Parathyroid adenoma (tissue), 2 donors: ENCODE measurements at regions not wholly inside any gene's neighbourhood (a gene's known extent, or its start where the extent isn't known, plus 50 kb on each side); places are given as distances from the start of the nearest gene placed in this dataset.

Experiments
- H2AFZ ChIP-seq: fragments of 300-600 bp; sonication (generic); one replicate; pipeline ENCODE4 v1.7.0; 2017; ENCODE audit warnings: antibody characterized with exemption, mild to moderate bottlenecking
- H3K27ac ChIP-seq: fragments of 300-600 bp; sonication (generic); one replicate; pipeline ENCODE4 v1.7.0; 2017
- H3K27me3 ChIP-seq: fragments of 300-600 bp; sonication (generic); one replicate; pipeline ENCODE4 v1.7.0; 2017; ENCODE audit warnings: low read length; ENCODE audit not compliant: control insufficient read depth, insufficient read depth
- H3K36me3 ChIP-seq: fragments of 300-600 bp; sonication (generic); one replicate; pipeline ENCODE4 v1.7.0; 2017; ENCODE audit warnings: low read length; ENCODE audit not compliant: control insufficient read depth, insufficient read depth
- H3K4me1 ChIP-seq: fragments of 300-600 bp; sonication (generic); one replicate; pipeline ENCODE4 v1.7.0; 2017; ENCODE audit warnings: control low read depth
- H3K4me2 ChIP-seq: fragments of 300-600 bp; sonication (generic); one replicate; pipeline ENCODE4 v1.7.0; 2017; ENCODE audit warnings: low read length
- H3K4me3 ChIP-seq: fragments of 300-600 bp; sonication (generic); one replicate; pipeline ENCODE4 v1.7.0; 2017; ENCODE audit warnings: low read depth, low read length
- H3K79me2 ChIP-seq: fragments of 300-600 bp; sonication (generic); one replicate; pipeline ENCODE4 v1.7.0; 2017; ENCODE audit warnings: control low read depth
- H3K9ac ChIP-seq: fragments of 300-600 bp; sonication (generic); one replicate; pipeline ENCODE4 v1.7.0; 2017; ENCODE audit warnings: mild to moderate bottlenecking
- H3K9me3 ChIP-seq: fragments of 300-600 bp; sonication (generic); one replicate; pipeline ENCODE4 v1.7.0; 2017; ENCODE audit warnings: low read length; ENCODE audit not compliant: control insufficient read depth
- TF ChIP-seq, protein P1 (sequence below): fragments of 300-600 bp; sonication (generic); IDR thresholded peaks from one replicate; pipeline ENCODE4 v1.7.0; 2017; ENCODE audit warnings: antibody characterized with exemption, mild to moderate bottlenecking
- donor health status: primary hyperparathyroidism.

DNA sequence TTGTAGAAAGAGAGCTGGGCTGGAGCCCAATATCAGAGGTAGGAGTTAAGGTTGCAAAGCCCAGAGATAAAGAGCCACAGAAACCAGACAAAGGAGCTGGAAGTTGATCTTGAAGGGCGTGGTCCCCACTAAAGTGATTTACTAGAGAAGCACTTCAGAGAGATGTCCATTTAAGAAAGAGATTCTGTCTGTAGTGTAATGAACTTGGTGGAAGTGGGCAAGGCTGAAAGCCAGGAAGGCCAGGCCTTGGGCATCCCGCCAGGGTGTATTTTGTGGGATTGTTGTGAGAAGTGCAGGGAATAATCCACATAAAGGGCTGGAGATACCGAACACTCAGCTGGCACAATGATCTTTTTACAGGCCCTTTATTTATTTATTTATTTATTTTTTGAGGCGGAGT is 1398.8 kb downstream of the TBC1D22A start:
- H3K27me3 ChIP-seq: no peaks in the 10 kb centered on the region
- H3K4me1 ChIP-seq: no peaks in the 10 kb centered on the region
- H3K4me2 ChIP-seq: no peak overlapping the region
- no peak overlapping the region for H2AFZ ChIP-seq
- H3K27ac ChIP-seq: no peak overlapping the region
- H3K9me3 ChIP-seq: no peaks in the 10 kb centered on the region
- no peak overlapping the region for H3K4me3 ChIP-seq
- no peaks in the 10 kb centered on the region for H3K79me2 ChIP-seq
- H3K9ac ChIP-seq: no peak overlapping the region
- no peaks in the 10 kb centered on the region for H3K36me3 ChIP-seq
- TF ChIP-seq, protein P1, sequence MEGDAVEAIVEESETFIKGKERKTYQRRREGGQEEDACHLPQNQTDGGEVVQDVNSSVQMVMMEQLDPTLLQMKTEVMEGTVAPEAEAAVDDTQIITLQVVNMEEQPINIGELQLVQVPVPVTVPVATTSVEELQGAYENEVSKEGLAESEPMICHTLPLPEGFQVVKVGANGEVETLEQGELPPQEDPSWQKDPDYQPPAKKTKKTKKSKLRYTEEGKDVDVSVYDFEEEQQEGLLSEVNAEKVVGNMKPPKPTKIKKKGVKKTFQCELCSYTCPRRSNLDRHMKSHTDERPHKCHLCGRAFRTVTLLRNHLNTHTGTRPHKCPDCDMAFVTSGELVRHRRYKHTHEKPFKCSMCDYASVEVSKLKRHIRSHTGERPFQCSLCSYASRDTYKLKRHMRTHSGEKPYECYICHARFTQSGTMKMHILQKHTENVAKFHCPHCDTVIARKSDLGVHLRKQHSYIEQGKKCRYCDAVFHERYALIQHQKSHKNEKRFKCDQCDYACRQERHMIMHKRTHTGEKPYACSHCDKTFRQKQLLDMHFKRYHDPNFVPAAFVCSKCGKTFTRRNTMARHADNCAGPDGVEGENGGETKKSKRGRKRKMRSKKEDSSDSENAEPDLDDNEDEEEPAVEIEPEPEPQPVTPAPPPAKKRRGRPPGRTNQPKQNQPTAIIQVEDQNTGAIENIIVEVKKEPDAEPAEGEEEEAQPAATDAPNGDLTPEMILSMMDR: no peak

DNA sequence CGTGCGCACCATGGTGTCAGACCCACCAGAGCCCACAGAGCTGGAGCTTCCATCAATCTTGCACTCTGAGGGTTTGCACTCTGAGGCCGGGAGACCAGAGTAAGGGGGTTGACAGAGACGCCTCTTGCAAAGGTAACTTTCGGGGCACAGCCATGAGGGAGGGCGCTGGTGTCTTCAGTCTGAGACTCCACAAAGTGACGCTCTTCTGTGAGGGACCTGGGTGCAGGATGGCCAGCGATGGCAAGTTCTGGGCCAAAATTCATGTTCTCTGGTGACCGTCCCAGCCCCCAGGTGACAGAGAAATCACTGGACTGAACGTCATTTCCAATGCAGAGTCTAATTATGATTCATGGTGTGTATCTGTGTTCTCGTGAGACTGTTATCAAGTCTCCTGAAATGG is 1395.2 kb downstream of the TBC1D22A start:
- no peaks in the 10 kb centered on the region for H3K36me3 ChIP-seq
- no peaks in the 10 kb centered on the region for H3K4me1 ChIP-seq
- no peak overlapping the region for H2AFZ ChIP-seq
- H3K9me3 ChIP-seq: no peaks in the 10 kb centered on the region
- H3K27ac ChIP-seq: no peak overlapping the region
- H3K9ac ChIP-seq: no peak overlapping the region
- H3K79me2 ChIP-seq: no peaks in the 10 kb centered on the region
- no peaks in the 10 kb centered on the region for H3K27me3 ChIP-seq
- TF ChIP-seq, protein P1: no peak
- no peak overlapping the region for H3K4me3 ChIP-seq
- no peak overlapping the region for H3K4me2 ChIP-seq

- Histone ChIP-seq H3K4me2 (no peak overlapping the region), H3K4me3 (no peak overlapping the region), H3K27ac (no peak overlapping the region), H3K27me3 (no peaks in the 10 kb centered on the region), H2AFZ (no peak overlapping the region), H3K9me3 (no peaks in the 10 kb centered on the region), H3K9ac (no peak overlapping the region), H3K79me2 (no peaks in the 10 kb centered on the region), H3K36me3 (no peaks in the 10 kb centered on the region), H3K4me1 (no peaks in the 10 kb centered on the region)
- TF ChIP-seq, protein P1: no peak
These were observed 1394.3 kb downstream of the TBC1D22A start for GRCh38 chr22:48156603-48157355.

DNA sequence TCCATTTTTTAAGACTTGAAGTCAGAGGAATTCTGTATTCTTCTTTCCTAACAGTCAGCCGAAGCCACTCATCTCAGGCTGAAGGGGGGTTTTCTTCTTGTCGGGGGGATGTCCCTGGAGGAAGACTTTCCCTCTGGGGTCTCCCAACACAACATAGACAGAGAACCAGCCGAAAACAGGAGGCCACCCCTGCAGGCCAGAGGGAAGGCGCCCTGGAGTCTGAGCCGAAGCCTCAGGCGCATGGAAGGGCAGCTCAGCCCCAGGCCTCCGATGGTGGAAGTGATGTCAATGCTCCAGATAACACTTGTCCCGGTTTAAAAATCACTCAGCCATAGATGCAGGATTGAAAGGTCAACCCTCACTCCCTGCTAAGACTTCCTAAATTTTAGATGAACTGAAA is 1393.0 kb downstream of the TBC1D22A start:
- Histone ChIP-seq H3K36me3 (no peaks in the 10 kb centered on the region), H3K4me2 (no peak overlapping the region), H3K27me3 (no peaks in the 10 kb centered on the region), H3K9ac (no peak overlapping the region), H3K9me3 (no peaks in the 10 kb centered on the region), H3K79me2 (no peaks in the 10 kb centered on the region), H3K4me1 (no peaks in the 10 kb centered on the region), H3K4me3 (no peak overlapping the region), H3K27ac (no peak overlapping the region), H2AFZ (no peak overlapping the region)
- TF ChIP-seq, protein P1: no peak

DNA sequence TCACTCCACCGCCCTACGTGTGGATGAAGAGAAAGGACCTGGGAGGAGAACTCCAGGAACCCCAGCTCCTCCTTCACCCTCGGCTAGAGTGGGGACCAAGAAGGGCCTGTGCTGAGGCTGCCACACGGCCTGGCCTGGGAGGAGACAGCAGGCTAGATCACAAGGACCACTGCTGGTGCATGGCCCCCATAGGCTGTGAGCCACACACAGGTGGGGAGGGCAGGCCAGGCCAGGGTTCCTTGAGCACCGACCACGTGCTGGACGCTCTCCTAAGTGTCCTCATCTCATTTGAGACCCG is 1392.4 kb downstream of the TBC1D22A start:
- Histone ChIP-seq H3K27me3 (no peaks in the 10 kb centered on the region), H3K4me3 (no peak overlapping the region), H3K4me1 (no peaks in the 10 kb centered on the region), H2AFZ (no peak overlapping the region), H3K79me2 (no peaks in the 10 kb centered on the region), H3K9me3 (no peaks in the 10 kb centered on the region), H3K4me2 (no peak overlapping the region), H3K36me3 (no peaks in the 10 kb centered on the region), H3K27ac (no peak overlapping the region), H3K9ac (no peak overlapping the region)
- TF ChIP-seq, protein P1: no peak
